HG03139 (cell line): ENCODE measurements at regions not wholly inside any gene's neighbourhood (a gene's known extent, or its start where the extent isn't known, plus 50 kb on each side); places are given as distances from the start of the nearest gene placed in this dataset.
"Not testable (repeated sequence)": the region's sequence is repeated elsewhere in the genome, so short reads cannot be mapped to it uniquely, and the experiment has no call there.

Experiments used
- ATAC-seq: cut with Tn5 transposase; IDR thresholded peaks from one replicate; pipeline ENCODE4 v1.9.1; 2021; ENCODE audit not compliant: unreplicated experiment

DNA sequence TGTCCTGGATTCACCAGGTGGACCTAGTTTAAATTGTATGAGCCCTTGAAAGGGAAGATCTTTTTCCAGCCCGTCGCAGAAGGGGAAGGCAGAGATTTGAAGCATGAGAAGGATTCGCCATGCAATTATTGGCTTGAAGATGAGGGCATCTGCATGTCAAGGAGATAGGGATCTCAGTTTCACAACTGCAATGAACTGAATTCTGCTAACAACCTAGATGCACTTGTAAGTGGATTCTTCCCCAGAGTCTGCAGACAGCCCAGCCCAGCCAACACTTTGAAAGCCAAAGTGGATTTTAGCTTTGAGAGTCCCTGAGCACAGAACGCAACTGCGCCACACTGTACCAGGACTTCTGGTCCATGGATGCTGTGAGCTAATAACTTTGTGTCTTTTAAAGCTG lies 286.0 kb downstream of the TSN start:
- ATAC-seq = no peak

DNA sequence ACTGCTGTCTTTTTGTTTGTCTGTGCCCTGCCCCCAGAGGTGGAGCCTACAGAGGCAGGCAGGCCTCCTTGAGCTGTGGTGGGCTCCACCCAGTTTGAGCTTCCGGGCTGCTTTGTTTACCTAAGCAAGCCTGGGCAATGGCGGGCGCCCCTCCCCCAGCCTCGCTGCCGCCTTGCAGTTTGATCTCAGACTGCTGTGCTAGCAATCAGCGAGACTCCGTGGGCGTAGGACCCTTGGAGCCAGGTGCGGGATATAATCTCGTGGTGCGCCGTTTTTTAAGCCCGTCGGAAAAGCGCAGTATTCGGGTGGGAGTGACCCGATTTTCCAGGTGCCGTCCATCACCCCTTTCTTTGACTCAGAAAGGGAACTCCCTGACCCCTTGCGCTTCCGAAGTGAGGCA lies 296.2 kb downstream of the TSN start:
- not testable (repeated sequence) for ATAC-seq

DNA sequence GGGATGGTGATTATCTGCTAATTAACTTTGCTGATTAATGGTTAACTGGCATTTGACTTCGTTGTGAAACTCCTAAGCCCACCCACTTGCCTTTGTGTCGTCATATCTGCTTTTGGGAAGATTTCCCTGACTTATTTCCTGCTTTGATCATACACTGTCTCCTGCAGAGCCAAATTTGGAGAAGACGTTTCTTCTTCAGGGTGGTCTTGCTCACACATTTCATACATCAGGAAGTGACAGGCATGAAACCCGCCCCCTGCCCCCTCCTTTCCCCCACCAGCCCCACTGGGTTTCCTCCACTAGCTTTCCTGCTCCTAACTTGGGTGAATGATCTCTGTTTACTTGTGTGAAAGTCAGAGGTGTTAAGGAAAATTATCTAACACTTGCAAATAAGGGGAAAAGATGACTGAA lies 300.1 kb downstream of the TSN start:
- ATAC-seq = no peak

DNA sequence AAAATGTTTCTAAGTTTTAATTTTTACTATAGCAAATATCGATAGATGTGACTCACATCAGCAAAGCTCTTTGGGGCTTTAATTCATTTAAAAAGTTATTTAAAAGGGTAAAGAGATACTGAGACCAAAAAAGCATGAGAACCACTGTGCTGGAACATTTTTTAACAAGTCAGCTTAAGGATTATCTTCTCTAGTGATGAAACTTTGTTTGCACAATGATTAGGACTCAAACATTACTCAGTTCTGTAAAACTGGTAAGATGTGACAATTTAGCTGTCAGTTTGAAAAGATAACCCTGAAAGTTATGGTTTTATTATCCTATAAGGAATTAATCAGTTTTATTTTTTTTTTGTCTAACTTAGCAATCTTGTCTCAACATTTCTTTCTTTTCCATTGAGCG lies 301.4 kb downstream of the TSN start:
- no peak for ATAC-seq

DNA sequence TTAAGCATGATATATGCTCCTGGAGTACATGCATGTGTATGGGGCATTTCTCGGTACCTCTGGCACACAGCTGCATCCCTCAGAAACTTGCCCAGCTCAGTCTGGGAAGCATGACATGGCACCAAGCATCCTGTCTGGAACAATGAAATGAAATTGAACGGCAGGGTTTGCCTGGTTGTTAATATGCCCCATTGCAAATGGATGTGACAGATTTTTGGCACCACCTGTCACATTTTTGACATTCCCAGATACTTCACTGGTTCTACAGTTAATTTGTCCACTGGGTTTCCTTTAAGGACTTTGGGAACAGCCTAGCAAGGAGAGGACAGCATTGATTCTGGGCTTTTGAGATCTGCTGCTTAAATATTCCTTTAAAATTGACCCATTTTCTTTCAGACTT lies 305.8 kb downstream of the TSN start:
- ATAC-seq = no peak

DNA sequence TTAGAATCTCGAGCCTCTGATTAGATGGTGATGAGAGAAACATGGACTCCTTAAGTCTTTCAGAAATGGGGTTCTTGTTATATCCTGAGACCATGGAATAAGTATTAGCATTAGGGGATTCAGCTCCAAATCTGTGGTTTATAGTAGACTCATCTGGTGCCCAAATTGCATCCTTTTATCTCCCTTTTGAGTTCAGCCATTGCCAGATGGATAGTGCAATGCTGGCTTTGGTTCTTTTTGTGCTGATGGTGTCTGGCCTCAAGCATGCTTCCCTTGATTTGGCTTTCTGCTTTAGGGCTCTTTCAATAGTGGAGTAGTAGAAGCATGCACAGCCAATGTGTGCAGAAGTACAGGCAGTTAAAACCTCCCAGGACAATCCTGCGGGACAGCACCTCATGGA lies 306.4 kb downstream of the TSN start:
- no peak for ATAC-seq

DNA sequence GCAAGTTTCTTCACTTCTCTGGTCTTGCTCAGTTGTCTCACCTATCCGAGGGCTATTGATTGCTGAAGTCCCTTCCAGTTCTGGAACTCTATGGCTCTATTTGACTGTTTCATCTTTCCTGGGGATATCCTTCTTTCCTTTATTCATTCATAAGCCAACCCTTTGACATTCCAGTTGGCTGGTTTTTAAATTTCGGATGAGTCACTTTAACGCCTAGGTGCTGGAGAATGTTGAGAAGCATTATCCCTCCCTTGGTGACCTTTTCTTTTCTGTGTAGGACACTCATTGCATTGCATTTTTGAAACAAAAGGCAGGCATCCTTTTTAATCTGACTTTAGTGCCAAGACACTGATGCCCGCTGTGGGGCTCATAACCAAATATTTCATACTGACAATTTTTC lies 307.1 kb downstream of the TSN start:
- no peak for ATAC-seq

DNA sequence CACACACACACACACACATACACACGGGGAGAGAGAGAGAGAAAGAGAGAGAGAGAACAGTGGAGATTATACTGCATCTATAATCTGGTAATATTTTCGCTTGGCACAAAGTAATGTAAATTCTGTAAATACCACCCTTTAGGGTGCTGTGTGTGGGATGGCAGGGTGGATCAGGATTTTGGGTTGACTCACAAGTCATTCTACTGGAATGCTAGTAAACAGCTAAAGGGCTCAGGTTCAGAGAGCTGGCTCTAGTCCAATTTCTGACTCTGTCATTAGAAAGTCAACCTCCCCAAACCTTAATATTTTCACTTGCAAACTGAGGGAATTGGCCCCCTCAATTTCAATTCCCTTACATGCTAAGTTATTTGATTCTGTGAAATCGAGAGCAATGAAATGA lies 308.3 kb downstream of the TSN start:
- no peak for ATAC-seq

DNA sequence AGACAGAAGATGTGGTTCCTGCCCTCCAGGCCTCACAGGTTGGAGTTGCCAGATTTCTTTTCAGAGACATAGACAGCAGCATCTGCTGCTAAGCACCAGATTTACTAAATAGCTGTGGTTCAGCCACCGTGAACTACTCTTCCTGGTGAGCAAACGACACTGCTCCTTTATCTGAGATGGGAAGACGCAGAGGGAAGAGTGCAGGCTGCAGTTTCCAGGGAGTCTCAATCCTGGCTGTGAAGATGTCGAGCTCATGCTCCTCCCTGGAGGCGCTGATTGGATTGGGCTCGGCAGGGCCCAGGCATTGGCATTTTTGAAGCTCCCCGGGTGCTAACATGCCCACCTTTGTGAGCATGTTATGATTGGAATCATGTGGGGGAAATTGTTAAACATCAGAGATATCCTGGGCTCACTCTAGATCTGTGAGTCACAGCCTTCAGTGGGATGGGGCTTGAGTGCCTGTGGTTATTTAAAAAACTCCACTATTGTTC lies 314.8 kb downstream of the TSN start:
- no peak for ATAC-seq

DNA sequence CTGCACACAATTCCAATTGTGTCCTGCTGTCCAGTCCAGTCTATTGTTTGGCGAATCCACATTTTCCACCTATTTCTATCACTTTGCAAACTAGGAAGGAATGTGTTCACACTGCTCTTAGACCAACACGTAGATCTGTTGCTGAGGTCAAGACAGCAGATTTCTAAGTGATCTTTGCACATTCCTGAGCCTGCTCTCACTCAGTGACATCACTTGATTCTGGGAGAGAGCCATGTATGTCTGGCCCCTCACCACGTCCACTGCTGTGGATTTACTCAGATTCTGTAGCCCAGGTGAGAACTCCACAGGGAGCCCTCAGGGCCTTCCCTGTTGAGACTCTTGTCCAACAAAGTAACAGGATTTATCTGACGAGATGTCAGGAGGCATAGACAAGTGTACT lies 317.2 kb downstream of the TSN start:
- no peak for ATAC-seq

DNA sequence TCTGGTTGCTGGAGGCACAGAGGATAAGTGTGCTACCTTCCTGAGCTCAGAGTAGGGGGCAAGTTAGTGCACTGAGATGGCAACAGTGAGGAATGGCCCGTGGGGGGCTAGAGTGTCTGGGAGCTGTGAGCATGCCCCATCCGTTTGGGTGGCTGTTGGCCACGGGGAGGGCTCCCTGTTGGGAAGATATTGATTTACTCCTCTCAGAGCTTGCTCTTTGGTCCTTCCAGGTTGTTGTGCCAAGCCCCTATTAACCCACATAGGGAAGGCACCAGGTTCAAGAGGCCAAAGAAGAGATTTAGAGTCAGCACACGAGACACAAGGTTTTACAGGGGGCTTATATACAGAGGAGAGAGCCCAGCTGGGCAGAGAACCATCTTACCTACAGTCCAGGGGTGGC lies 318.8 kb downstream of the TSN start:
- ATAC-seq = no peak

DNA sequence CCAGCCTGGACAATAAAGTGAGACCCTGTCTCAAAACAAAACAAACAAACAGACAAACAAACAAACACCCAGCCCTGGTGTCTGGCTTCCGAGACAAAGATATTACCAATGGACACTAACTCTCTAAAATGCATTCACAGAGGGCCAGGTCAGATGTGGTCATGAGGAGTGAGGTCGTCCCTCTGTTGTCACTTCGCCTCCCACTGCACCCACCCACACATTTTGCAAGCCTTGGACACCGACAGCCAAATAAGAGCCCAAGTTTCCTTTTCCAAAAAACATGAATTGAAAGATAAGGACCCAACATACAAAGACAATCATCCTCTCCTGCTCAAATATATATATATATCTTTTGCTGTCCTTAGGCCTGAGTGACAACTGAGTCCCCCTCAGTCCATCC lies 319.9 kb downstream of the TSN start:
- no peak for ATAC-seq

DNA sequence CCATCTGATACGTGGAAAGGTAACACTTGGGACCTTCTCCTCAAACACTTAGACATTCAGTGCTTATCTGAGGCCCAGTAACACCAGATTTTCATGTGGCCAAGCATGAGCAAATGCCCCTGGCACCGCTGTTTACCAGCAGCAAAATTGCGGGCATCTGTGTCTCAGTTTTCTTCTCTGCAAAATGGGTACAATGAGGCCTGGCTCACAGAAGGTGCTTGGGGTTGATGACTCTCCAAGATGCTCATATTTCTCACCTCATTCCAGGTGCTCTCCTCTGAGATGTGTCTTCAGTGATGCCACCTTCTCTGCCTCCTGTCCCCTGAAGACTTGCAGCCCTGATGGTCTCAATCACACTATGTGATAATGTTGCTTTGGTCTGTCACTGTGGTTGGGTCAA lies 321.7 kb downstream of the TSN start:
- ATAC-seq = no peak

DNA sequence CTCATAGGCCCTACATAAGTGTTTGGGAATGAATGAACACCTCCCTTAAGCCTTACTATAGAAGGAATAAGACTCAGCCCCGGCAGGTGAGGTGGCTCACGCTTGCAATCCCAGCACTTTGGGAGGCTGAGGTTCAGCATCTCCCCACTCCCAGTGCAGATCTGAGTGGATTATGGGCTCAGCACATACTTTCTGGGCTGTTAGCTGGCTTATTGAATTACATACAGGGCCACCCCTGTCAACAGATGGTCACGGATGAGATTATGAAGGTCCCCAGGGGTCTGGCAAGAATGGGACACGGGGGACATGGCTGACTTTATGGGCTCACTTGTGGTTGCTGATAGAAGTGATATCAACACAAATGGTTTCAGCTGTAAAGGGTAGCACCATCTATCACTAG lies 322.3 kb downstream of the TSN start:
- ATAC-seq = no peak

DNA sequence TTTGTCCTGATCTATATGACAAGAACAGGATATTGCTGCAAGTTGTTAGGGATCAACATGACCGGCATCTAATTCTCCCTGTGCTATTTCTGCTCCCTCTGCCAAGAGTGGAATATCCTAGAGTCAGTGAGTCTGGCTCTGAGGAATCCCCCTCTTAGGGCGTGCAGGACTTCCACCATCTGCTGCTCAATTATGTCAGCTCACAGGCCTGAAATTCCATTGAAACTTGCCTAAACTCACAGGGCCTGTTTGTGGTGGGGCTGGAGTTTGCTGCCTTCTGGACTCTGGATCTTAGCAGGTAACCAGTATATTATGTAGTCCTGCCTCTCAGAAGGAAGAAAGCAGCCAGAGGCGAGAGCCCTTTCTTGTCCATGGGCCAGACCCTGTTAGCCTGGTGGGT lies 323.0 kb downstream of the TSN start:
- ATAC-seq = no peak

DNA sequence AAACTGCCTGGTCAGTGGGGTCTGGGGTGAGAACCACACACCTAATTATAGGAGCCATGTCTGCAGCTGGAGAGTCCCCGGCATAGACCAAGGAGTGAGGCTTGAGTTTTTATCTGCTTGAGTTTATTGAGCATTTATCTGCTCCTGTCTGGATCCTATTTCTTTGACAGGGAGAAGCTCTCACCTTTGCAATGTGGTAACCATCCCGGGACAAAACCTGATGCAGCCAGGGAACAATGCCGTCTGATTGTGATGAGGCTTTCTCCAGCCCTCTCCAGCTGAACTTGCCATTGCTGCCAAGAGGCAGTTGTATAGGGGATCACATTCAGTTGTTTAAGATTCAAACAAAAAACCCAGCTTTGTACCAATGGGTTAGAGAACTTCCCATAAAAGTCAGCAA lies 324.4 kb downstream of the TSN start:
- ATAC-seq = no peak

DNA sequence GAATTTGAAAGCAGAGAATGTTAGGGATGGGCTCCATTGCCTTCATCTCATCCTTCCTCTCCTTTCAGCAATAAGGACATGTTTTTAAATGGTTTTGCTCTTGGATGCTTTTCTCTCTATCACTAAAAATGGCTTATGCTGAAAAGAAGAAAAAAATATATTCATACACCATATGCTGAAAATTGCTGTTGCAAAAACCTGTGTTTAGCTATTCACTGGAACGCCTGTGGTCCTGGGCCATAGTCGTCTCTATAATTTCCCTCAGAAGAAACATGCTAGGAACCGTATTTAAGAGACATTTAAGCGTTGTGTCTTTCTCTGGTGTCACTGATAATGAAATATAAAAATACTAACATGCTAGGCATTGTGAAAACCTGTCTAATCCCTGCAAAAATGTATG lies 324.9 kb downstream of the TSN start:
- no peak for ATAC-seq

DNA sequence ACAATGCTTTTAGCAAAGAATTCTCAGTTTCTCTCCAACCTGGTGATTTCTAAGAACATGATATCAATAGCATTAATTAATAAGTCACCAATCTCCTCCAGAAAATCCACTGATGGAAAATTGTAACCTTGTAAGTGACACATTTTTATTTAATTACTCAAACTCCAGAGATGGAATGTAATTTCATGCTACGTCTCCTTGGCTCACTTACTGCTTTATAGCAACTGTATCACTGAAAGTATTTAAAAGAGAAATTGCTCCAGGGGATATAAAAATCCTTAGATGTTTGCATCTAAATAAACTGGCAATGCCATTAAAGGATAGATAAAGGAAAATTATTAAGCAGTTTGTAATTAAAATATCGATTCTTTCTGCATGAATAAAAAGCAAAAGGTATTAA lies 325.4 kb downstream of the TSN start:
- ATAC-seq = no peak

DNA sequence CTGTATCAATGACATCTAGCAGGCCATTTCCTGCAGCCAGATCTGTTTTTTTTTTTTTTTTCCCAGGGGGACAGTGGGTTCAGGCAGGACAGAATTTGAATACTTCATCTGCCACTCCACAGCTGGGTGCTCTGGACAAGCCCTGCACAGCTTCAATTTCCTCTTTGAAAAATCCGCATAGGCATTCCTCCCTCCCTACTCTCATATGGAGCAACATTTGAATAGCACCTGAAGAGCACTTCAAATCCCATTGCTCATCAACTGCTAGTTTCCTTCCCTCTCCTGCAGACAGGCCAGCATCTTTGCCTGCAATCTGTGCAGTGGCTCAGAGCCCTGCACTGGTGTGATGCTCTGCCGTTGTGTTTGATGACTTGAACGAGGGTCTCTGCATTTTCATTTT lies 326.3 kb downstream of the TSN start:
- ATAC-seq = no peak

DNA sequence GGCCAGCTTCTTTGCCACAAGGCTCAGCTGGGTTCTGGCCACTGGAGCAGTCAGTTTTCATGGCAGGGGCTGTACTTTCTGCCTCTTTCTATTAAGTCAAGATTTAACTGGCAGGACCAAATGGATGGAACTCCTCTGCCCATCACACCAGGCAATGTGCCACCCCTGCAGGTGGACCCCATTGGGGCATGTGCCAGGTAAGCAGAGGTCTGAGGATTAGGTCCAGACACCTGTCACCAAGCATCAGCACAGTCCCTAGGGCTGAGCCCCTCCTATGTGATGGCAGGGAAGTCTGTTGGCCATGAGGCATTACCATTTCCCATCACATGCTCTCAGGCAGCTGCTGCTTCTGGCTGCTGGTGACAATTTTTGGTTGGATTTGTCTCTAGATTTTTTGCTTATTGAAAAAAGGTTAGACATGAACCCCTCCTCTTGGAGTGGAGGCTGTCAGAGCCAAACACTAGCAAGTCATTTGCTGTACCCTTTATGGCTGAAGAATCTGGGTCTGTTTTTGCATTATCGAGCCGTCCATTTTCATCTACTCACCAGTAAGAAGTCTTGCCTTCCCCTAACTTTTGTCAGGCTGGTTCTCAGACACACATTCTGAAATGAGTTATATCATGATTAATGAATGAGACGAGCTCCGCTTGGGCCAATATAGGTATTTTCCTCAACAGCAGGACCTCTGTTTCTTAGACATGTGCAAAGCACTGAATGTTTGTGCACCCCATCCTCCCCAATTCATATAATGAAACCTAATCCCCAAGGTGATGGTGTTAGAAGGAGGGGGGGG lies 328.0 kb downstream of the TSN start:
- no peak for ATAC-seq

DNA sequence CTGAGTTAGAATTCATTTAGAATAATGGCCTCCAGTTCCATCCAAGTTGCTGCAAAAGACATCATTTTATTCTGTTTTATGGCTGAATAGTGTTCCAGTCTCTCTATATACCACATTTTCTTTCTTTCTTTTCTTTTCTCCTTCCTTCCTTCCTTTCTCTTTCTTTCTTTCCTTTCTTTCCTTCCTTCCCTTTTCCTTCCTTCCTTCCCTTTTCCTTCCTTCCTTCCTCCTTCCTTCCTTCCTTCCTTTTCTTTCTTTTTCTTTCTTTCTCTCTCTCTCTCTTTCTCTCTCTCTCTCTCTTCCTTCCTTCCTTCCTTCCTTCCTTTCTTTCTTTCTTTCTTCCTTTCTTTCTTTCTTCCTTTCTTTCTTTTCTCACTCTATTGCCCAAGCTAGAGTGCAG lies 330.2 kb downstream of the TSN start:
- not testable (repeated sequence) for ATAC-seq

DNA sequence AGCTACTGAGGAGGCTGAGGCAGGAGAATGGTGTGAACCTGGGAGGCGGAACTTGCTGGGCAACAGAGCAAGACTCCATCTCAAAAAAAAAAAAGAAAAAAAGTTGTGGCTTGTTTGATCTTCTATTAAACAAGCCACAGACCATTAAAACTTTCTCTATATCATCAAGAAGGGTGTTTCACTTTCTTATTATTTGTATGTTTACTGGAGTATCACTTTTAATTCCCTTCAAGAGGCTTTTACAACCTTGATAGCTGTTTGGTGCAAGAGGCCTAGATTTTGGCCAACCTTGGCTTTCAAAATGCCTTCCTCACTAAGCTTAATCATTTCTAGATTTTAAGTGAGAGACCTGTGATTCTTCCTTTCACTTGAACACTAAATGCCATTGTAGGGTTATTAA lies 339.1 kb downstream of the TSN start:
- ATAC-seq = no peak

DNA sequence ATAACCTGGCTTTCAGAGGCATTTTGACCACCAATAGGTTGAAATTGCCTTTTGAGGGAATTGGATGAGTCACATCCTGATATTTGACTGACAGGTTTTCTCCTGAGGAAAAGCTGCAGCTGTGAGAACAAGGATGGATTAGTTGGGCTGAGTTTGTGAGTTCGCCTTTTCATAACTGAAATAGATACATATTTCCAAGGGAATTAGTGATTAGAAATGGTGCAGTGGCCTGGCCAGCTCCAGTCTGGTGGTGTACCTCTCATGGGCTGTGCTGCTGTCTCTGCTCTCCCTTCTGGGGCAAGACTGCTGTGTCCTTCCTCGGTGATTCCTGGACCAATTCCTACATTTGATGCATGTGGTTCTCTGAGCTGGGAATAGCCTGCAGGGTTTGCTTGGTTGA lies 341.3 kb downstream of the TSN start:
- no peak for ATAC-seq
